IMR-90 (cell line): ENCODE measurements at regions not wholly inside any gene's neighbourhood (a gene's known extent, or its start where the extent isn't known, plus 50 kb on each side); places are given as distances from the start of the nearest gene placed in this dataset.

ENCODE experiments used
- ATAC-seq: fragments of 200-7000 bp; cut with Tn5 transposase; 2 replicates; pipeline ENCODE4 v1.9.1; 2020; ENCODE audit warnings: low read depth, mild to moderate bottlenecking, moderate library complexity
- BruUV-seq: library from RNA; stranded (reverse); fragments of 400-500 nt; replicated peaks from 2 replicates; lab custom pipeline; 2021; lab: Mats Ljungman, UMichigan
- CTCF ChIA-PET: fragments of 300-600 bp; formaldehyde crosslinking; extraction: SDS; loops from one replicate; lab custom pipeline; 2021; ENCODE audit warnings: antibody characterized with exemption; lab: Yijun Ruan, JAX
- POLR2A ChIA-PET: fragments of 300-600 bp; sonication (Branson Sonifier 250); formaldehyde crosslinking; loops from one replicate; lab custom pipeline; 2022; ENCODE audit warnings: antibody characterized with exemption; ENCODE audit not compliant: unreplicated experiment; lab: Charles Lee
- DNase-seq: peaks from one replicate; pipeline ENCODE4 v3.0.0; 2013
- H2AFZ ChIP-seq: replicated peaks from 2 replicates; pipeline ENCODE3; 2013; ENCODE audit warnings: low read length, mild to moderate bottlenecking; ENCODE audit not compliant: poor library complexity
- H2AK5ac ChIP-seq: 2 replicates; pipeline ENCODE4 v1.6.1; 2013; ENCODE audit warnings: low read depth, low read length, inconsistent platforms
- H2AK9ac ChIP-seq: replicated peaks from 2 replicates; pipeline ENCODE3; 2013; ENCODE audit warnings: mild to moderate bottlenecking, low read depth, low read length, moderate library complexity; ENCODE audit not compliant: poor library complexity
- H2BK120ac ChIP-seq: 2 replicates; pipeline ENCODE4 v1.6.1; 2013; ENCODE audit warnings: low read depth, low read length, inconsistent platforms
- H2BK15ac ChIP-seq: 3 replicates; pipeline ENCODE4 v1.6.1; 2013; ENCODE audit warnings: low read depth, low read length, inconsistent platforms
- H2BK20ac ChIP-seq: 2 replicates; pipeline ENCODE4 v1.6.1; 2013; ENCODE audit warnings: low read depth, mild to moderate bottlenecking, inconsistent platforms, low read length, moderate library complexity
- H2BK5ac ChIP-seq: 2 replicates; pipeline ENCODE4 v1.6.1; 2013; ENCODE audit warnings: mild to moderate bottlenecking, low read depth, low read length, inconsistent platforms; ENCODE audit not compliant: poor library complexity, severe bottlenecking
- H3K14ac ChIP-seq: replicated peaks from 2 replicates; pipeline ENCODE4 v1.6.1; 2013; ENCODE audit warnings: low read depth, low read length, inconsistent platforms
- H3K18ac ChIP-seq: 2 replicates; pipeline ENCODE4 v1.6.1; 2013; ENCODE audit warnings: low read depth, low read length, control low read depth
- H3K23ac ChIP-seq: 2 replicates; pipeline ENCODE4 v1.6.1; 2013; ENCODE audit warnings: low read depth, low read length, inconsistent platforms
- H3K27ac ChIP-seq: 2 replicates; pipeline ENCODE4 v1.5.1; 2013; ENCODE audit warnings: mild to moderate bottlenecking, control low read depth, low read length; ENCODE audit not compliant: insufficient read depth
- H3K27me3 ChIP-seq: 2 replicates; pipeline ENCODE4 v1.6.1; 2013; ENCODE audit warnings: low read length; ENCODE audit not compliant: control insufficient read depth, insufficient read depth
- H3K36me3 ChIP-seq: 2 replicates; pipeline ENCODE4 v1.6.1; 2013; ENCODE audit warnings: low read length, mixed read lengths; ENCODE audit not compliant: control insufficient read depth, insufficient read depth
- H3K4ac ChIP-seq: 2 replicates; pipeline ENCODE4 v1.6.1; 2013; ENCODE audit warnings: low read depth, low read length, inconsistent platforms
- H3K4me1 ChIP-seq: 2 replicates; pipeline ENCODE4 v1.6.1; 2013; ENCODE audit warnings: low read length, mixed read lengths; ENCODE audit not compliant: control insufficient read depth, insufficient read depth
- H3K4me2 ChIP-seq: 2 replicates; pipeline ENCODE4 v1.6.1; 2013; ENCODE audit warnings: low read depth, mild to moderate bottlenecking, control low read depth, low read length, moderate library complexity
- H3K4me3 ChIP-seq: 2 replicates; pipeline ENCODE4 v1.5.1; 2013; ENCODE audit warnings: low read depth, mild to moderate bottlenecking, control low read depth, low read length, moderate library complexity; ENCODE audit not compliant: insufficient read depth
- H3K56ac ChIP-seq: 2 replicates; pipeline ENCODE4 v1.6.1; 2013; ENCODE audit warnings: low read length, inconsistent platforms; ENCODE audit not compliant: insufficient read depth; ENCODE audit errors: extremely low read depth
- H3K79me1 ChIP-seq, 2 experiments: 2 replicates each; pipeline ENCODE4 v1.6.1; 2013; ENCODE audit warnings: low read length in 2 of 2, inconsistent platforms in 1 of 2, low read depth in 1 of 2
- H3K9ac ChIP-seq: 2 replicates; pipeline ENCODE4 v1.6.1; 2013; ENCODE audit warnings: low read depth, low read length, control low read depth
- H3K9me1 ChIP-seq: 2 replicates; pipeline ENCODE4 v1.6.1; 2013; ENCODE audit warnings: low read length, inconsistent platforms; ENCODE audit not compliant: insufficient read depth
- H3K9me3 ChIP-seq: 2 replicates; pipeline ENCODE4 v1.6.1; 2013; ENCODE audit warnings: low read length; ENCODE audit not compliant: control insufficient read depth, insufficient read depth
- H4K20me1 ChIP-seq: 2 replicates; pipeline ENCODE4 v1.6.1; 2013; ENCODE audit warnings: low read length, inconsistent platforms; ENCODE audit not compliant: insufficient read depth
- H4K5ac ChIP-seq: 2 replicates; pipeline ENCODE4 v1.6.1; 2013; ENCODE audit warnings: mild to moderate bottlenecking, low read depth, low read length, control low read depth
- H4K8ac ChIP-seq, 2 experiments: 2 replicates each; pipeline ENCODE4 v1.6.1; 2013; ENCODE audit warnings: low read depth in 2 of 2, low read length in 2 of 2, control low read depth in 1 of 2, inconsistent platforms in 1 of 2
- H4K91ac ChIP-seq: 2 replicates; pipeline ENCODE4 v1.6.1; 2013; ENCODE audit warnings: low read depth, low read length, inconsistent platforms; ENCODE audit not compliant: insufficient read depth
- BHLHE40 ChIP-seq: fragments of 150-350 bp; IDR thresholded peaks from 2 replicates; pipeline ENCODE4 v1.6.1; 2016; ENCODE audit warnings: mild to moderate bottlenecking, low read depth, low read length
- RFX5 ChIP-seq: IDR thresholded peaks from 2 replicates; pipeline ENCODE4 v1.8.0; 2012; ENCODE audit warnings: low read depth, mild to moderate bottlenecking, low read length, moderate library complexity
- WGBS, 2 experiments: methylation state at CpG; one replicate each; pipeline versions ENCODE4 v1.1.5 to v1.1.7; 2013; ENCODE audit warnings: missing lambda C conversion rate in 2 of 2; ENCODE audit not compliant: insufficient read length in 1 of 2; ENCODE audit errors: extremely low coverage in 2 of 2; 5-methylcytosine and 5-hydroxymethylcytosine counted together
- dilution Hi-C: fragments of 300-500 bp; cut with HindIII; formaldehyde crosslinking; loops from one replicate; pipeline ENCODE4 v1.14.3; 2018; ENCODE audit warnings: low sequenced_read_pairs; ENCODE audit not compliant: unreplicated experiment
- in situ Hi-C: fragments of 300-500 bp; cut with MboI; formaldehyde crosslinking; loops from 3 replicates; pipeline ENCODE4 v1.14.3; 2019; ENCODE audit warnings: low sequenced_read_pairs, inconsistent platforms, mixed read lengths
- intact Hi-C: fragments of 100-400 bp; cut with micrococcal nuclease; formaldehyde crosslinking; loops from 2 replicates; pipeline ENCODE4 v1.10.0; 2022

DNA sequence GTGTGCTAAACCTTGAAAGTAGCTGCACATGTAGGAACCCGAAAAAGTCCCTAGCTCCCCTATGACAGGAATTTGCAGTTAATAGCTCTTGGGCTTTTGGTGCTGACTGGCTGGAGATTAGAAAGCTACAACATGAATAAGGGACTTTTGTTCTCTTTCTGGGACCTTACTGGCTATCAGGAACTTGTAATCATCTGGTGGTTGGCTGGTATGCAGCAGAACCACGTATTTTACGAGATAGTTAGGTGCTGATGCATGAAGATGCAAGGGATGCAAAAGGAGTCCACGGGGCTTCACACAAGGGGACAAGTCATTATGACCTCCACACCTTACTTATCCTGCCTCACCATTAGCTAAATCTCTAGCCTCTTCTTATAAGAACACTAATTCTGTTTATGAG is 190.2 kb upstream of the NRXN1 start:
- no peak overlapping the region for H2AFZ ChIP-seq
- no peak overlapping the region for H2BK120ac ChIP-seq
- no peak overlapping the region for H3K4me2 ChIP-seq
- no peak overlapping the region for H3K23ac ChIP-seq
- H3K4me1 ChIP-seq = no peaks in the 10 kb centered on the region
- WGBS, 2 experiments = no CpG with 5 or more reads among the region's 4 CpGs
- no peaks in the 10 kb centered on the region for H3K27me3 ChIP-seq
- TF ChIP-seq BHLHE40 (no peak), RFX5 (no peak)
- BruUV-seq = no TSS peak
- H3K79me1 ChIP-seq = no peaks in the 10 kb centered on the region
- H3K9ac ChIP-seq = no peak overlapping the region
- no peaks in the 10 kb centered on the region for H4K20me1 ChIP-seq
- no peak overlapping the region for H4K8ac ChIP-seq
- ATAC-seq (no peak), DNase-seq (no peak)
- H3K14ac ChIP-seq = no peak overlapping the region
- no peak overlapping the region for H3K4ac ChIP-seq
- no peak overlapping the region for H3K18ac ChIP-seq
- no peak overlapping the region for H2BK5ac ChIP-seq
- H2BK20ac ChIP-seq = no peak overlapping the region
- dilution Hi-C loops (no loop called here), intact Hi-C loops (no loop called here), in situ Hi-C loops (no loop called here)
- H3K9me1 ChIP-seq = no peaks in the 10 kb centered on the region
- POLR2A ChIA-PET = no interaction called here
- CTCF ChIA-PET = no interaction called here
- H3K56ac ChIP-seq = no peak overlapping the region
- H2BK15ac ChIP-seq = no peak overlapping the region
- H2AK5ac ChIP-seq = no peak overlapping the region
- no peaks in the 10 kb centered on the region for H3K9me3 ChIP-seq
- H2AK9ac ChIP-seq = no peak overlapping the region
- no peaks in the 10 kb centered on the region for H3K36me3 ChIP-seq
- H4K5ac ChIP-seq = no peak overlapping the region
- H3K4me3 ChIP-seq = no peak overlapping the region
- no peak overlapping the region for H4K91ac ChIP-seq
- no peak overlapping the region for H3K27ac ChIP-seq
